Lung (tissue), 11 donors: ENCODE measurements at regions not wholly inside any gene's neighbourhood (a gene's known extent, or its start where the extent isn't known, plus 50 kb on each side); places are given as distances from the start of the nearest gene placed in this dataset.
A peak's percentile ranks its signal among the peaks of the same experiment; 100 is the strongest.

ENCODE experiments used
- ATAC-seq: fragments of 200-7000 bp; cut with Tn5 transposase; one replicate; pipeline ENCODE4 v1.9.1; 2020; ENCODE audit warnings: moderate number of reproducible peaks; ENCODE audit not compliant: insufficient read depth, low FRiP score
- DNase-seq, 3 donors: peaks; one replicate each; pipeline ENCODE4 v3.0.0-alpha.2; 2013 to 2017
- H3K27ac ChIP-seq, 2 donors: one replicate each; pipeline ENCODE4 v1.5.1; 2013; ENCODE audit warnings: mild to moderate bottlenecking in 2 of 2, moderate library complexity in 2 of 2, control low read depth in 1 of 2, inconsistent platforms in 1 of 2, low read depth in 1 of 2, low read length in 1 of 2
- H3K27me3 ChIP-seq, 3 donors: one replicate each; pipeline ENCODE4 v1.5.1; 2013; ENCODE audit warnings: low read length in 2 of 3; ENCODE audit not compliant: control insufficient read depth in 3 of 3, insufficient read depth in 3 of 3
- H3K36me3 ChIP-seq, 4 donors: one replicate each; pipeline ENCODE4 v1.5.1; 2013; ENCODE audit warnings: low read length in 4 of 4, mild to moderate bottlenecking in 1 of 4, moderate library complexity in 1 of 4; ENCODE audit not compliant: control insufficient read depth in 4 of 4, insufficient read depth in 4 of 4
- H3K4me1 ChIP-seq, 5 donors: one replicate each; pipeline ENCODE4 v1.5.1; 2013; ENCODE audit warnings: low read length in 5 of 5, mild to moderate bottlenecking in 2 of 5, moderate library complexity in 1 of 5; ENCODE audit not compliant: control insufficient read depth in 5 of 5, insufficient read depth in 5 of 5
- H3K4me3 ChIP-seq: one replicate; pipeline ENCODE4 v1.5.1; 2013; ENCODE audit warnings: mild to moderate bottlenecking, control low read depth, moderate library complexity
- H3K9ac ChIP-seq, 2 donors: one replicate each; pipeline ENCODE4 v1.5.1; 2013; ENCODE audit warnings: low read length in 2 of 2, control low read depth in 1 of 2; ENCODE audit not compliant: insufficient read depth in 1 of 2
- H3K9me3 ChIP-seq, 4 donors: one replicate each; pipeline ENCODE4 v1.5.1; 2013; ENCODE audit warnings: low read length in 3 of 4, mild to moderate bottlenecking in 1 of 4, moderate library complexity in 1 of 4; ENCODE audit not compliant: control insufficient read depth in 4 of 4, insufficient read depth in 3 of 4
- CTCF ChIP-seq: IDR thresholded peaks from 2 replicates; pipeline ENCODE4 v1.5.1; 2012; ENCODE audit warnings: mild to moderate bottlenecking; ENCODE audit errors: control extremely low read depth, extremely low read depth
- WGBS, 2 donors: extraction: QIAGEN DNeasy Blood & Tissue Kit; methylation state at CpG; one replicate each; pipeline ENCODE4 v1.1.7; 2013; 5-methylcytosine and 5-hydroxymethylcytosine counted together
- donor health status: control.
- donor health status: control.
- donor health status: Bipolar disorder and iron deficiency.
- donor health status: healthy.
- donor health status: DM: yes; HTN: yes; CAD: no.

GRCh38 chr12:124663206-124663605, 95.8 kb upstream of the NCOR2 start:
- Histone ChIP-seq H3K9ac (no peak overlapping the region), H3K4me3 (no peak overlapping the region), H3K36me3 (no peaks in the 10 kb centered on the region), H3K4me1 (peaks cover 0 to 15% (median 6%) of the 10 kb centered on the region in 5 donors), H3K27ac (peak overlapping the region in 1 of 2 donors; percentile 16), H3K27me3 (no peaks in the 10 kb centered on the region), H3K9me3 (peaks cover 0 to 8% (median 3%) of the 10 kb centered on the region in 4 donors)
- DNase-seq = no peak
- no peak for TF ChIP-seq CTCF
- no peak for ATAC-seq
- WGBS, 2 donors = 85 to 90% methylated on average over 7 of the region's 7 CpGs

GRCh38 chr12:124661341-124661740, 93.9 kb upstream of the NCOR2 start:
- Histone ChIP-seq H3K4me1 (peaks cover 0 to 15% (median 6%) of the 10 kb centered on the region in 5 donors), H3K27me3 (no peaks in the 10 kb centered on the region), H3K9me3 (peaks cover 0 to 1% (median under 1%) of the 10 kb centered on the region in 4 donors), H3K4me3 (no peak overlapping the region), H3K9ac (no peak overlapping the region), H3K36me3 (no peaks in the 10 kb centered on the region), H3K27ac (no peak overlapping the region)
- TF ChIP-seq CTCF = no peak
- WGBS, 2 donors = 90 to 92% methylated on average over 7 of the region's 7 CpGs
- ATAC-seq (no peak), DNase-seq (no peak)

GRCh38 chr12:124660851-124661250, 93.4 kb upstream of the NCOR2 start:
- Histone ChIP-seq H3K36me3 (no peaks in the 10 kb centered on the region), H3K4me1 (peaks cover 0 to 20% (median 10%) of the 10 kb centered on the region in 5 donors), H3K27me3 (no peaks in the 10 kb centered on the region), H3K4me3 (no peak overlapping the region), H3K27ac (no peak overlapping the region), H3K9me3 (peaks cover 0 to 1% (median 0%) of the 10 kb centered on the region in 4 donors), H3K9ac (no peak overlapping the region)
- 83 to 85% methylated on average over 20 of the region's 20 CpGs for WGBS, 2 donors
- no peak for DNase-seq
- no peak for ATAC-seq
- no peak for TF ChIP-seq CTCF

- DNase-seq (no peak), ATAC-seq (no peak)
- no peaks in the 10 kb centered on the region for H3K27me3 ChIP-seq
- WGBS, 2 donors = 97 to 98% methylated on average over 8 of the region's 8 CpGs
- peaks cover 3 to 32% (median 15%) of the 10 kb centered on the region in 5 donors for H3K4me1 ChIP-seq
- no peak overlapping the region for H3K27ac ChIP-seq
- H3K9me3 ChIP-seq = peaks cover 0 to 1% (median 0%) of the 10 kb centered on the region in 4 donors
- no peaks in the 10 kb centered on the region for H3K36me3 ChIP-seq
- H3K9ac ChIP-seq = no peak overlapping the region
- no peak for TF ChIP-seq CTCF
- no peak overlapping the region for H3K4me3 ChIP-seq
These were observed 91.5 kb upstream of the NCOR2 start for GRCh38 chr12:124658806-124659402.
